ENCODE measurements at regions not wholly inside any gene's neighbourhood (a gene's known extent, or its start where the extent isn't known, plus 50 kb on each side); places are given as distances from the start of the nearest gene placed in this dataset.
A peak's percentile ranks its signal among the peaks of the same experiment; 100 is the strongest.

GRCh38 chr10:83222300-83222699 lies 917.0 kb upstream of the GHITM start:
- no peak overlapping the region; the same call in 1 of the 2 replicates for H2AFZ ChIP-seq (ENCODE audit: low read length)
- TF ChIP-seq E2F6 (IDR thresholded peaks at IDR 0.05) = peak; percentile 75
- no peak for TF ChIP-seq SIRT6 (IDR thresholded peaks at IDR 0.05; ENCODE audit: low read length)
- TF ChIP-seq BRCA1 (IDR thresholded peaks at IDR 0.05; ENCODE audit: low read depth, low read length) = no peak
- no peak for TF ChIP-seq ASH2L (IDR thresholded peaks at IDR 0.05; ENCODE audit: low read length)
- no peak overlapping the region for H3K4me3 ChIP-seq (ENCODE audit: extremely low read depth in 1 of 4, insufficient read depth in 2 of 4, low read depth in 3 of 4, low read length in 4 of 4)
- H4K91ac ChIP-seq (replicated peaks; ENCODE audit: insufficient read length, low read length) = no peak overlapping the region
- H3K4ac ChIP-seq (replicated peaks; ENCODE audit: insufficient read length, low read depth, low read length) = no peak overlapping the region
- H3K79me2 ChIP-seq (ENCODE audit: control insufficient read depth in 1 of 2, insufficient read depth in 2 of 2, low read length in 2 of 2) = no peaks in the 10 kb centered on the region
- H2BK120ac ChIP-seq (replicated peaks; ENCODE audit: low read depth, low read length) = no peak overlapping the region
- 0 out of 2 replicates have a peak, but pooled peaks cover 2% of the 10 kb centered on the region for H3K23me2 ChIP-seq (ENCODE audit: low read depth, low read length)
- no peak overlapping the region for H3K23ac ChIP-seq (ENCODE audit: insufficient read length)
- H3K9ac ChIP-seq (replicated peaks in 1 of 4; ENCODE audit: extremely low read depth in 1 of 4, low read depth in 3 of 4, low read length in 3 of 4) = no peak overlapping the region
- H2BK20ac ChIP-seq (ENCODE audit: low read length) = no peak overlapping the region
- no peaks in the 10 kb centered on the region for H3K27me3 ChIP-seq (replicated peaks in 1 of 4; ENCODE audit: control insufficient read depth in 3 of 4, extremely low read depth in 1 of 4, insufficient read depth in 3 of 4, low read length in 3 of 4)
- H3K36me3 ChIP-seq (ENCODE audit: control insufficient read depth in 2 of 4, insufficient read depth in 4 of 4, low read length in 3 of 4) = no peaks in the 10 kb centered on the region
- H3K56ac ChIP-seq (replicated peaks; ENCODE audit: insufficient read length, low read depth, low read length) = no peak overlapping the region
- no peak overlapping the region for H2AK5ac ChIP-seq (ENCODE audit: low read depth, low read length)
- H4K20me1 ChIP-seq (replicated peaks in 1 of 2; ENCODE audit: control insufficient read depth in 1 of 2, insufficient read depth in 2 of 2, low read length in 2 of 2) = no peaks in the 10 kb centered on the region
- no peak overlapping the region for H3K18ac ChIP-seq (ENCODE audit: extremely low read depth, low read length)
- no peak overlapping the region for H3K27ac ChIP-seq (ENCODE audit: low read depth, low read length)
- no peak for FAIRE-seq
- no peak overlapping the region for H3K4me2 ChIP-seq (ENCODE audit: insufficient read depth in 1 of 2, low read depth in 2 of 2, low read length in 2 of 2)
- no peak overlapping the region for H2BK5ac ChIP-seq (ENCODE audit: low read depth, low read length)
- no peak overlapping the region for H2BK12ac ChIP-seq (ENCODE audit: low read depth, low read length)
- peaks cover 0 to 7% (median 0%) of the 10 kb centered on the region in 4 experiments; a peak in 3 of 7 replicates for H3K4me1 ChIP-seq (replicated peaks in 1 of 4; ENCODE audit: control insufficient read depth in 3 of 4, insufficient read depth in 4 of 4, low read length in 3 of 4)
- H3K79me1 ChIP-seq (ENCODE audit: low read depth, low read length) = no peaks in the 10 kb centered on the region
- DNase-seq (ENCODE audit: low read depth in 1 of 2, low spot score in 2 of 2) = no peak
- H2BK15ac ChIP-seq (ENCODE audit: low read length) = no peak overlapping the region
- 91% methylated on average over 5 of the region's 6 CpGs; no CpG with 5 or more reads in 1 of the 2 experiments for WGBS, 2 experiments (ENCODE audit: extremely low coverage in 1 of 2, insufficient coverage in 1 of 2, insufficient read length in 1 of 2, insufficient replicate concordance in 2 of 2, low coverage in 1 of 2, low lambda C conversion rate in 2 of 2, missing lambda C conversion rate in 1 of 2)
- CTCF ChIA-PET (ENCODE audit: partially characterized antibody) = interaction anchor here (1.2 to 1.4 kb wide), 2 partner anchors 88 to 411 kb away, joined by 3 read pairs; no protein-coding TSS in a partner anchor
- H3K9me3 ChIP-seq (ENCODE audit: insufficient read depth in 2 of 2, low read depth in 1 of 2, low read length in 1 of 2) = no peaks in the 10 kb centered on the region
- no peak overlapping the region for H3K14ac ChIP-seq (ENCODE audit: insufficient read length)
- no peak overlapping the region for H4K8ac ChIP-seq (ENCODE audit: extremely low read depth, insufficient read depth, low read length)
- POLR2A ChIA-PET (ENCODE audit: partially characterized antibody) = no interaction called here
- no peak overlapping the region for H4K5ac ChIP-seq (ENCODE audit: insufficient read length, low read depth, low read length)
